ENCODE measurements at regions not wholly inside any gene's neighbourhood (a gene's known extent, or its start where the extent isn't known, plus 50 kb on each side); places are given as distances from the start of the nearest gene placed in this dataset.

DNA sequence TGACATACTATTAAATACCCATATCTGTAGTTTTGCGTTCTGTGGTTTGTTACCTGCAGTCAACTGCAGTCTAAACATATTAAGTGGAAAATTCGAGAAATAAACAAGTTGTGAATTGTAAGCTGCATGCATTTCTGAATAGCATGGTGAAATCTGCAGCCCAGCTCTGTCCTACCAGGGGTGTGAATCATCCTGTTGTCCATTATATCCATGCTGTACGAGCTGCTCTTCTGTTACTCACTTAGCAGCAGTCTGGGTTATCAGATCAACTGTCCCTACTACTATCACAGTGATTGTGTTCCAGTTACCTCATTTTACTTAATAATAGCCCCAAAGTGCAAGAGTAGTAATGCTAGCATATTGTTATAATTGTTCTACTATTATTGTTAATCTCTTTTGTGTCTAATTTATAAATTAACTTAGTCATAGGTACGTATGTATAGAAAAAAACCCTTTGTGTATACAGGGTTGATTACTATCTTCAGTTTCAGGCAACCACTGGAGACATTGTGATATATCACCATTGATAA lies 173.7 kb upstream of the FAT4 start:
- no peak for DNase-seq (ENCODE audit: low spot score)

DNA sequence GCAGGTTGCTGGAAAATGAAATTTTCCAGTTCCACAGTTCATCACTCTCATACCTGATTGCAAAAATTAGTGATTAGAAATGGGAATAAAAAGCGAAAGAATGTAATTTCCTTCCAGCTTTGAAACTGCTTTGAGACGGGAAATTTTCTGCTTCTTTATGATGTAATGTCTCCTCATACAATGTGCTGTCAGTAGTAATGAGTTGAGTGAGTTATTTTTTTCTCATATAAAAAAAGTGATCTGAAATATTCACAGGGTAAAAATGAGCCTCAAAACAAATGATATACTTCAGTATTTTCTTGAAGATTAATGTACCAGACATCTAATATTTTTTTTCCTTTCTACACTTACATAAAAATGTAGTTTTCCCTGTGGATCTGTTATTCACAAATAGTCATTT lies 179.1 kb upstream of the FAT4 start:
- no peak for DNase-seq (ENCODE audit: low spot score)

DNA sequence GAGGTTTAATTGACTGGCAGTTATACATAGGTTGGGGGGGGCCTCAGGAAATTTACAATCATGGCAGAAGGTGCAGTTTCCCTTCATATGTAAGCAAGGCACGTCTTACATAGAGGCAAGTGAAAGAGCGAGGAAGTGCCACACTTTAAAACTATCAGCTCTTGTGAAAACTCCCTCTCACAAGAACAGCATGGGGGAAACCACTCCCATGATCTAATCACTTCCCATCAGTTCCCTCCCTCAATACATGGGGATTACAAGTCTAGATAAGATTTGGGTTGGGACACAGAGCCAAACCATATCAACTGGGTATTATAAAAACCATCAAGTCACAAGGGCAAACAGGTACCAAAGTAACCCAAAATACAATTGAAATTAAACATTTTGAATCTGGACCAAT lies 182.0 kb upstream of the FAT4 start:
- DNase-seq (ENCODE audit: low spot score), result no peak

DNA sequence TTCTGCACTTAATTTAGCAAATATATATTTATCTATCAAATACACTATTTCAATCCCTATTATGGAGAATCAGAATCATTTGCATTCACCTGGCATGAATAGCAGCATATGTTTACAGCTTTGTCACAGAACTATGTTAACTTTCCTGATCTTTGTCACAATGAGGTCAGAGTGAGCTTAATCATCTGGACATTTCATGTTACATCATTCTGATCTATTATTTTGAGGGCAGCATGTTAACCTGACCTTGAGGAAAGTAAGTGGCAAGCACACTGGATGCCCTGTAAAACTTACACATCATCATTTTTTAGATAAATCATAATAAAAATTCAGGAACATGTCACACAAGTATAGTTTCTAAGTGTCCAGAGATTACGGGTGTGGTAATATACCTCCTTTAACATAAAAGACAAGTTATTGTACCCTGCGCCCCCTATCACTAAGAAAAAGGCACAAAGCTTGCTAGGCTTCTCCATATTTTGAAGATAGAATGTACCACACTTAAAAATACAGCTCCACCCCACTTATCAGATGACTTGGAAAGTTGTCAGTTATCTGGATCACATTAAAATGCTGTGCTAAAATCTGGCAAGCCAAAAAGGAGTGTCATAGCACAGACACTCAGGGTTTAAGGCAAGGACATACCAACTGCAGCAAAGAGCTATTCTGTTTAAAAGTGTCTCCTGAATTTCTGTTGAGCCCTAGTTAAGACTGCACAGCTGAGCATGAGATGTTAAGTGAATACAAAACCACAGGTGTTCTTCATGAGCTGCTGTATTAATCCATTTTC lies 182.7 kb upstream of the FAT4 start:
- no peak for DNase-seq (ENCODE audit: low spot score)

DNA sequence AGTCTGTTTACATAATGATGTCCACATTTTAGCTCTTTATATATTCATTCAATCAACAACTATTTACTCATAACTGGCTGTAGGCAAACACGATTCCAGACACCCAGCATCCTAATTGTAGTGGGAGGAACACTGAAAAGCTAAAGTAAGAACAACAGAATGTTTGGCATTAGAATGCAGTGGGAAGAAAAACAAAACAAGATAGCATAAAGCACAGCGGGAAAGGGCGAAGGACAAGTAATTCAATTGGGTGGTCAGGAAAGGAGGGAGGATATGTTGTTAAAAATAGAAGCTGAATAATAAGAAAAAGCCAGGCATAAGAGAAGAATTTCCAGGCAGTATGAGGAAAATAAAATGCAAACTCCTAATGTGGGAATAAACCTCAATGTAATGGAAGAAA lies 189.5 kb upstream of the FAT4 start:
- DNase-seq (ENCODE audit: low spot score), result no peak

DNA sequence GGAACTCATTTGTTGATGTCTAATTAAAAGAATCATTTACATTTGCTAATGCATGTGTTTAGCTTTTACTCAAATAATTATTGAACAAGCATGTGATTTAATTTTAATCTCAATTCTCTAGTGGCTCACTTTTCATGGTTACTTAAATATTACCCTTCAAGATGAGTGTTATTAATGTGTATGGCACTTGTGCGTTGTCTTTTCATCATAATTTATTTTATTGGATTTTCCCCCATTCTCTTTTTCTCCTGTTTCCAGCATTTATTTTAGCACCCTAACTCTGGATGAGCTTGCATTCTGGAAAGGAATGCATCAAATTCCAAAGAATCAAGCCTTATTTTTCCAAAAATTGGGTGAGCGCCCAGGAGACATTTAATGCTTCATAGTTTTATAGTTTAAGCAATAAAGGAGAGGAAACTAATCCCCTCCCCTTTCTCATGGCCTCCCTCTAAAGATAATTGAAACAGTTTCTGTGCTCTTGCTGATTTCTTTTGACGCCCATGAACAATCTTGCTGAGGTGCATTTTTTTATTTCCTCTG lies 191.1 kb upstream of the FAT4 start:
- DNase-seq (ENCODE audit: low spot score), result no peak

DNA sequence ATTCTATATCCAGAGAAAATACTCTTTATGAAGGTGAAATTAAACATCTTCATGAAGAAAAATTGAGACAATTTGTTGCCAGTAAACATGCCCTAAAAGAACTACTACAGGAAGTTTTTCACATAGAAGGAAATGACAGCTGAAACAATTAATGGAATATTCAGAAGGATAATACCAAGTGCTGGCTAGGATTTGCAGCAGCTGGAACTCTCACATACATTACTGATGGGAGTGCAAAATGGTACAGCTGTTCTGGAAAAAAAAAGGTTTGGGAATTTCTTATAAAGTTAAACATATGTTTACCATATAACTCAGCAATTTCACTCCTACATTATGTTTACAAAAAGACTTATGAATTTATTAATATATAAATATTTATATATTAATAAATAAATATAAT lies 193.2 kb upstream of the FAT4 start:
- no peak for DNase-seq (ENCODE audit: low spot score)

DNA sequence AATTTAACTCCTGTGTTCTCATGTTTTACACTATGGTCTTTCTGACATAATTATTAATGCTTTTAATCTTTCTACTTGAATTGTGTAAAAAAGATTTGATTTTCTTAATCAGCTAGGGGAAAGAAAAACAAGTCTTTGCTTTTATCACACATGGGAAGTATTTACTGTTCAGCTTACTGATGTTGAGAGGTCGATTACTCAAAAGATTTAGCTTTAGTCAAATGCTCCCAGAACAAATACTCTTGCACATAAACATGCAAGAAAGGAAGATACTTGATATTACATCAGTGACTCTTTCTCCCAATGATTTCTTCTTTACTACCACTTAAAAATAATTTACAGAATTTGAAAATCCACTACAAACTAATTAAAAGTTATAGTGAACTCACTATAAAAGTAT lies 198.3 kb upstream of the FAT4 start:
- DNase-seq (ENCODE audit: low spot score), result no peak

DNA sequence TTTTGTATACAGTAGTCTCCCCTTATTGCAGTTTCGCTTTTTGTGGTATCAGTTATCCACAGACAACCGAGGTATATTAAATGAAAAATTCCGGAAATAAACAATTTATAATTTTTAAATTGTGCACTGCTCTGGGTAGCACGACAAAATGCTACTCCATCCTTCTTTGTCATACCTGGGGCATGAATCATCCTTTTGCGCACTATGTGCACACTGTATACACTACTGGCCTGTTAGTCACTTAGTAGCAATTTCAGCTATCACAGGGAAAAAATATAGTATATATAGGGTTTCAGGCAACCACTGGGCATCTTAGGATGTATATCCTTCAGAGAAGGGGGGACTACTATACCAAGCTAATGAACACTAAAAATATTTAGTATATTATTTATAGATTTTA lies 198.8 kb upstream of the FAT4 start:
- no peak for DNase-seq (ENCODE audit: low spot score)

DNA sequence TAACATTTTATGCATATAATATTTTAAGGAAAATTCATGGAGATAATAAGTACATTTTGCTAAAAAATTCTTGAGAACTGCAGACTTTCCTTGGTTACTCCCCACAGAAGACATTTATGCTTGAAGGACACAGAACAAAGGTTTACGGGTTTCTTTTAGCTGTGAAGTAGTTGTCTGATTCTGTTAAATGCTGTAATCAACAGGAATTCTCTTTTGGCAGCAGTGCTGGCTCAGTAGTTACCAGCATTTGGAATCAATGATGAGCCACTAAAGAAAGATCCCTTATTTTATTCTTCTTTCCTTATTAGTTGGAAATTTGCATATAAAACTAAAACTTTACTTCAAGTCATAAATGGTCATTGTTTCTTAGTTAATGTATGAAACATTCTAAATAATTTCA lies 199.3 kb upstream of the FAT4 start:
- DNase-seq (ENCODE audit: low spot score), result no peak

DNA sequence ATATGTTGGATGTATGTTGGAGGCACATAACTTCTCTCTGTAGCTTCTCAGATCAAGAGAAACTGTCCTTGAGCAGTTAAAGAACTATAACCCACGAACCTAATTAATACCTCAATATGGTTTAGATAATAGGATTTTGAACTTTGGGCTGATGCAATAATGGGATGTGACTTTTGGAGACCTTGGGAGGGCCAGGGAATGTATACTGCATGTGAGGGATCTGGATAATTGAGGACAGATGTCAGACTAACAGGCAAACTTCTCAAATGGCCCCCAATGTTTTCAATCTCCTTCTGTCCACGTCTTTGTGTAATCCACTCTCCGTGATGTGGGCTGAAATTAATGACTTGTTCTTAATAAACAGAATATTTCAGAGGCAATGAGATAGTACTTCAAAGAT lies 202.2 kb upstream of the FAT4 start:
- no peak for DNase-seq (ENCODE audit: low spot score)

DNA sequence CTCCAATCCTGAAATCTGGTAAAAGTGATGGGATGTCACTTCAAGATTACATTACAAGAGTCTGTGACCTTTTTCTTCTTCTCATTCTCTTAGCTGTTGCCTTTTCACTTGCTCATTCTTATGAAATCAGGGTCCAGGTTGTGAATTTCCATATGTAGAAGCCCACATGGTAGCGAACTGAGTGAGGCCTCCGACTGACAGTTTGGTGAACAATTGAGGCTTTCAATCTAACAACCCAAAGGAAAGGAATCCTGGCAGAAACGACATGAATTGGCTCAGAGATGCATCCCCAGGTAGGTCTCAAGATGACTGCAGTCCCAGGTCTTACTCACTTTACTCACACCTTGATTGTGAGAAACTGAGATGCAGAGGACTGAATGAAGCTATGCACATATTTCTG lies 203.4 kb upstream of the FAT4 start:
- no peak for DNase-seq (ENCODE audit: low spot score)

DNA sequence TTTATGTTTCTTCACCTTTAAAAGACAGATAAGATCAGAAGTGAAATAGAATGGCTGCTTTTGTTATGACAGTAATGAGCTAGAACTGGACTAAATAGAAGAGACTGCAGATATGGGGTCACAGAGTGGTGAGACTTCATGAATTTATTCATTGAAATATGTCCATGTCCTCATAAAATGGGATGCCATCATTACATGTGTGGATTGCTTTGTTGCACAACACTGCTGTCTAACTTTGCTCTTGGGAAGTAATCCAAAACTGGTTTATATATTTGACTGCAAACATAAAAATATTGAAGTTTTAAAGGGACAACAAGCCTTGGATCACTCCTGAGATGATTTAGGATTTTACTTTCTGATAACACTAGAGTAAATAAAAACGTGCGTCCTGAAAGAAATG lies 209.2 kb upstream of the FAT4 start:
- no peak for DNase-seq (ENCODE audit: low spot score)

DNA sequence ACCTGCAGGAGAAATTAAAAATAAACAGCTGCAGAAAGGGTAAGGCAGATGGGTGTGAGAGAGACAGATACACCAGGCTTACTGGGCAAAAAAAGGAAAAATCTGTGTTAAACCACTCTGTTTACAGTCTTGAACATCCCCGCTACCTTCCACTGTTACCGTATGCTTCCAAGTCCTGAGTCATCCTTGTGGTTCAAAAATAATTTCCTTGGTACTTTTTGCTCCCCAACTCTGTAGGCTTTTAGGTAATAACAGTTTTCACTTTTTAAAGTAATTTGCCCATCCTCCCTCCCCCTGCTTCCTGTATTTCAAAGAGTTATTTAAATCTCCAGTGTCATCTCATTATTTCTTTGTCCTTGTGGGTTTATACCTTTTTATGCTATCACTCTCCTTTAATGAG lies 210.1 kb upstream of the FAT4 start:
- no peak for DNase-seq (ENCODE audit: low spot score)

DNA sequence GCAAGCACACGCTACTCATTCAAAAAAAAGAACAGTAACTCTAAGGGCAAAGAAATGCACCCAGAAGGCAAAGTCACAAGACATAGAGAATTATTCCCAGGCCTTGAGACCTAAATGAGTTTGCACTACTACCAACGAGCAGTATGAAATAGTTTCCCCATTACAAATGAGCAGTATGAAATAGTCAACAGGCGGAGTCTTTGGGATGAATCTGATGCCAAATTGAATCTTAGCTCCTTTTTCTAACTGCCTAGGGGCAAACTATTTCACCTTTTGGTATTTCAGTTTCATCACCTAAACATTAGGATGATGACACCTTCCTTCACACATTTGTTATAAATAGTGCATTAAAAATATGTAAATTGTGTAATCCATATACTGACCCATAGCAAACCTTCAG lies 213.0 kb upstream of the FAT4 start:
- DNase-seq (ENCODE audit: low spot score), result no peak

DNA sequence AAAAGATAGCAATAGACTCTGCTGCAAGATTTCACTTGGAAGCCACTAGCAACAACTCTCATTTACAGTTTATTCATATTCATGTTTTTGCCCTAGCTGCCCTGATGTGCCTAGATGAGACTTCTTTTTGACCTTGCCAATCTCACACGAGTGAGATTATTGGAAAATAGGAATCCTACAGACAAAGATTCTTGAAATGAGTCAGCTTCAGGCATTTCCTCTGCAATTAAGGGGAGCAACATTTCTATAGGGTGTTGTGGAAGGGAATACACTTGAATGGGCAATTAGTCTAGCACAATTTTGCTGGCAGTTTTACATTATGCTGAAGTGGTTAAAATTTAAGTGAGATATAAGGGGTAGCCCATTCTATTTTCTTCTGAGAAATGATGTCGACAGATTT lies 217.0 kb upstream of the FAT4 start:
- DNase-seq (ENCODE audit: low spot score), result no peak

DNA sequence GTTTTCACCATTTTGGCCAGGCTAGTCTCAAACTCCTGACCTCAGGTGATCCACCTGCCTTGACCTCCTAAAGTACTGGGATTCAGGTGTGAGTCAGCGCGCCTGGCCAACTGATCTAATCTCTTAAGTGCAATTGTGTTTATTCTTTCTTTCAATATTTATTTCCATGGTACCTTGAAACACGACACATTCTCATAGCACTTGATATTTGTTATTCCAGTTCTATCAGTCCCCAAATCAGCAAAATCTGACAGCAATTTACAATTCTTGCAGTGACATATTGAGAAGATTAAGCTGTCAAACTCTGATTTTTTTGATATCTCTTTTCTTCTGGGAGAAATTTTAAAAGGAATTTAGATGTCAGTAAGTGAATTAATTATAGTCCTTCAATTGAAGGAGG lies 218.1 kb upstream of the FAT4 start:
- no peak for DNase-seq (ENCODE audit: low spot score)

DNA sequence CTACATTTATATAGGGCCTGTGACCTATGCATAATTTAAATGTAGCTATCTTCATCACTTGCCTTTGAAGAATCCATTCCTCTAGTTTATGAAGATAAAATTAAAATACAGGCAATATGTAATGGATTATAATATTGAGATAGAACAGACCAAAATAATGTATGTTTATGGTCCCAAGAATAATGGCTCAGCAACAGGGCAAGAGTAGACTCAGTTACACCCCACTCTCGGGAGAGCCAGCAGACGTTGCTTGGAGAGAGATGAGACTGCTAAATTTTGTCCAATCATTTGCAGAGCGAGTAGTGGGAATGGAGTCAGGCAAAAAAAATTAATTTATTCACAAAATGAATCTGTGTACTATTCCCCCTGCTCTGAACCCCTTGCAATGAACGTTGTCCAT lies 223.2 kb upstream of the FAT4 start:
- no peak for DNase-seq (ENCODE audit: low spot score)

DNA sequence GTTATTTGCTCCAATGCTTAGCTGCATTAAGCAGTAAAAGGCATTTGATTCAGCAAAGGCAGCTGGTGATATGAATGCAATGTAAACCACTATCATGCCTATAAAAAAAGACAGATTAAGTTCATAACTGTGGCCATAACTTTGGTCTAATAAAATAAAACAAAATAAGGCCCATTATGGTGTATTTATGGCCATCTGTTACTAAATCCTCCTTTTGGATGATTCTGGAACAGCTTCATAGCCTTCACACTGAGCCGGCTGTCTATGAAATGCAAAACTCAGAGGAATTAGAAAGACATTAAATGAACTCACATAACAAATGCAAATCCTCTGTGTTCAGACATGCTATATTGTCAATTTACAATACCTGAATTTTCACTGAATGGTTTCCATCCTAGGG lies 223.7 kb upstream of the FAT4 start:
- DNase-seq (ENCODE audit: low spot score), result no peak

DNA sequence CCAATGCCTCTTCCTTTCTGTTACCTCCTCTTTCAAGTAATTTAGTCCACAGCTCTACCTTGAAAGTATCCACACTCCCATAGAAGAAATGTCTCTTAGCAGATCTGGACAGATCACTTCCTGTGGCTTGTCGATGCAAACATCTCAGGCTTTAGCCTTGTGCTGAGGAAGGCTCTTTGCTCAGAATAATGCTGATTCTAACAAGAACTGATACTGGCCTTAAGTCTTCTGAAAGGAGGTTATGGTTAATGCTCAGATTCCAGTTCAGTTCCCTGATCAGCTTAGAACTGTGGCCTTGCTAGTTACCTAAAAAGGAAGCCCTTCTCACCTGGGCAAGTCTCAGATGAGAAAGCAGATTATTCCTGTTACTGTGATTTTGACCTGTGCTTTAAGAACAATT lies 230.1 kb upstream of the FAT4 start:
- DNase-seq (ENCODE audit: low spot score), result no peak

DNA sequence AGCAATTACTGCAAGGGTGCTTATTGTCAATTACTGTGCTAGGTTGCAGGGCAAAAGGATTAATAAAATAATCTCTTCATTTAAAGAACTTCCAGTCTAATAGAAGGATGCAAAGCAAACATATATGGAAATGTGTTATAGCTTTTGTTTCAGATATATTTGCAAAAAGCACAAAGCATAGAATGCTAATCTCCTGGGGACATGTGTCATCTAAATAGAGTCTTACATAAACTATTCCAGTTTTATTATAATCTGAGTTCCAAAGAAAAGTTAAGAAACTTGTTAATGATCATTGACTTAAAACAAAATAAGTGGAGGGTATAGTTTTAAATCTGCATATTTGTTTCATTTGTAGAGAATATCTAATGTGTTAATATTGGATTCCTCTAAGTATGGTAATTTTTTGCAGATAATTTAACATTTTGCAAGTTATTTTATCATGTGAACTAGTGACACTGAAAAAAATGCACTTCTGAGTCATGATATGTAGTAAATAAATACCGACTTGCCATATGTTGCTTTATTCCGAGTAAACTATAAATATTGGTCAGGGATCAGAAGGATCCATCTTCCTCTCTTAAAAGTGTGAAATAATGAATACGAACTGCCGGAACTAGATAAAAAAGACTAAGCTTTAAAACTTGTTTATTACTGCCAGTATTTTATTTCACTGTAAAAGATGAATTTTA lies 231.9 kb upstream of the FAT4 start:
- no peak for DNase-seq (ENCODE audit: low spot score)

DNA sequence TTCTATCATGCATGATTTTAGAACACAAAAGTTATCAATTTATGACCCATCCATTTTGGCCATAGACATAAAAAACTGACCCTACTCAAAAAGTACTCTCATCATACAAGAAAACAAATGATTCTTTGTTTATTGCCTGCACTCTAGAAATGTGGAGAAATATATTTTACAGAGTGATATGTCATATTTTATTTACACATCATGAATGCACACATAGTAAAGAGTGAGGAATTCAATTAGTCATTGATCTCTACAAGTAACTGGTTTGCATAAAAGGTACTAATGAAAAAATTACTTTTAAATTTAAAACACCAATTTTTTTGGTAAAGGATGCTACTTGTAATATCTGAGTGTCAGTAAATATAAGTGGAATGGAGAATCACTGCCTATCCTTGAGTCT lies 242.5 kb upstream of the FAT4 start:
- DNase-seq (ENCODE audit: low spot score), result no peak

DNA sequence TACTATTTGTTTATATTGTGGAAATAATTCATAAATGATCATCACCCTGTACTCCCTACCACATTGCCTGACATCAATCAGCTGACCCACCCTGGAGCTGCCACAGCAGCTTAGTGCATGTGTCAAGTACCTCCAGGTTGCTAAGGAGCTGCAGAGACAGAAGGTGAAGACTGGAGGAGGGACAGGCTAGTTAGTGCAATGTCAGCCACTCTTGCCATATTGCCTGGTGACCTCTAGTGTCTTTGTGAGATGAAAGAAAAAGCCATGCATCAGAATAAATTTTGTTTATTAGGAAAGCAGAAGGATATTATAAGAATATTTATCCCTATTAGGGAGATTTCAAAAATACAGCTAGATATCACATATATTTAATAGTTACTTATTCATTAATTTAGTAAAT lies 243.9 kb upstream of the FAT4 start:
- DNase-seq (ENCODE audit: low spot score), result no peak

Measured in kidney tubule cell (primary cell).